Kidney (tissue), 13 donors: ENCODE measurements at regions not wholly inside any gene's neighbourhood (a gene's known extent, or its start where the extent isn't known, plus 50 kb on each side); places are given as distances from the start of the nearest gene placed in this dataset.

Experiments used
- DNase-seq, 5 donors: peaks; one replicate each; pipeline ENCODE4 v3.0.0-alpha.2; 2013 to 2020
- FAIRE-seq: peaks from 2 replicates; lab custom pipeline; 2012; peaks lifted over from hg19 to GRCh38; lab: Jason Lieb, UNC
- H3K27ac ChIP-seq, 2 donors: one replicate each; pipeline ENCODE4 v1.7.0; 2013; ENCODE audit warnings: low read depth in 2 of 2, low read length in 2 of 2, inconsistent platforms in 1 of 2
- H3K27me3 ChIP-seq: one replicate; pipeline ENCODE4 v1.7.1; 2013; ENCODE audit warnings: low read length, inconsistent platforms; ENCODE audit not compliant: control insufficient read depth, insufficient read depth
- H3K36me3 ChIP-seq, 3 donors: one replicate each; pipeline versions ENCODE4 v1.7.0 to v1.7.1; 2013; ENCODE audit warnings: low read length in 3 of 3, control low read depth in 1 of 3, inconsistent platforms in 1 of 3; ENCODE audit not compliant: insufficient read depth in 3 of 3, control insufficient read depth in 2 of 3
- H3K4me1 ChIP-seq, 3 donors: one replicate each; pipeline versions ENCODE4 v1.7.0 to v1.7.1; 2013; ENCODE audit warnings: low read length in 3 of 3, inconsistent platforms in 1 of 3, low read depth in 1 of 3; ENCODE audit not compliant: control insufficient read depth in 2 of 3, insufficient read depth in 2 of 3
- H3K4me3 ChIP-seq, 3 donors: one replicate each; pipeline versions ENCODE4 v1.7.0 to v1.8.1; 2013; ENCODE audit warnings: low read length in 3 of 3, control low read depth in 1 of 3, inconsistent platforms in 1 of 3
- H3K9ac ChIP-seq, 3 donors: one replicate each; pipeline versions ENCODE4 v1.7.0 to v1.7.1; 2013; ENCODE audit warnings: low read length in 3 of 3, control low read depth in 1 of 3, inconsistent platforms in 1 of 3
- H3K9me3 ChIP-seq, 3 donors: one replicate each; pipeline versions ENCODE4 v1.7.0 to v1.7.1; 2013; ENCODE audit warnings: low read length in 3 of 3, control low read depth in 1 of 3, inconsistent platforms in 1 of 3; ENCODE audit not compliant: control insufficient read depth in 2 of 3, insufficient read depth in 1 of 3
- intact Hi-C: fragments of 100-400 bp; cut with DNase I; formaldehyde crosslinking; loops from one replicate; pipeline ENCODE4 v1.11.1; 2022
- TF ChIP-seq, protein P1 (sequence below): IDR thresholded peaks from 3 replicates; pipeline ENCODE4 v1.5.1; 2012; ENCODE audit warnings: mild to moderate bottlenecking, moderate library complexity, borderline replicate concordance; ENCODE audit not compliant: insufficient read depth; ENCODE audit errors: extremely low read depth
- donor health status: control.
- donor health status: control.
- donor health status: control.
- donor health status: control.
- donor health status: control.
- donor health status: DM: yes; HTN: yes; CAD: no.
- donor health status: Normal renal cell carcinoma (clear cell type).

- FAIRE-seq (no peak), DNase-seq (no peak)
- Histone ChIP-seq H3K27me3 (no peaks in the 10 kb centered on the region), H3K36me3 (no peaks in the 10 kb centered on the region), H3K4me1 (no peaks in the 10 kb centered on the region), H3K9ac (no peak overlapping the region), H3K9me3 (no peaks in the 10 kb centered on the region), H3K27ac (no peak overlapping the region), H3K4me3 (no peak overlapping the region)
- TF ChIP-seq, protein P1, sequence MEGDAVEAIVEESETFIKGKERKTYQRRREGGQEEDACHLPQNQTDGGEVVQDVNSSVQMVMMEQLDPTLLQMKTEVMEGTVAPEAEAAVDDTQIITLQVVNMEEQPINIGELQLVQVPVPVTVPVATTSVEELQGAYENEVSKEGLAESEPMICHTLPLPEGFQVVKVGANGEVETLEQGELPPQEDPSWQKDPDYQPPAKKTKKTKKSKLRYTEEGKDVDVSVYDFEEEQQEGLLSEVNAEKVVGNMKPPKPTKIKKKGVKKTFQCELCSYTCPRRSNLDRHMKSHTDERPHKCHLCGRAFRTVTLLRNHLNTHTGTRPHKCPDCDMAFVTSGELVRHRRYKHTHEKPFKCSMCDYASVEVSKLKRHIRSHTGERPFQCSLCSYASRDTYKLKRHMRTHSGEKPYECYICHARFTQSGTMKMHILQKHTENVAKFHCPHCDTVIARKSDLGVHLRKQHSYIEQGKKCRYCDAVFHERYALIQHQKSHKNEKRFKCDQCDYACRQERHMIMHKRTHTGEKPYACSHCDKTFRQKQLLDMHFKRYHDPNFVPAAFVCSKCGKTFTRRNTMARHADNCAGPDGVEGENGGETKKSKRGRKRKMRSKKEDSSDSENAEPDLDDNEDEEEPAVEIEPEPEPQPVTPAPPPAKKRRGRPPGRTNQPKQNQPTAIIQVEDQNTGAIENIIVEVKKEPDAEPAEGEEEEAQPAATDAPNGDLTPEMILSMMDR = no peak
- intact Hi-C loops = no loop called here
Measured at GRCh38 chr3:44120721-44121582, 120.7 kb upstream of the TOPAZ1 start.

GRCh38 chr3:44125246-44125645 is 116.4 kb upstream of the TOPAZ1 start:
- intact Hi-C loops = no loop called here

DNA sequence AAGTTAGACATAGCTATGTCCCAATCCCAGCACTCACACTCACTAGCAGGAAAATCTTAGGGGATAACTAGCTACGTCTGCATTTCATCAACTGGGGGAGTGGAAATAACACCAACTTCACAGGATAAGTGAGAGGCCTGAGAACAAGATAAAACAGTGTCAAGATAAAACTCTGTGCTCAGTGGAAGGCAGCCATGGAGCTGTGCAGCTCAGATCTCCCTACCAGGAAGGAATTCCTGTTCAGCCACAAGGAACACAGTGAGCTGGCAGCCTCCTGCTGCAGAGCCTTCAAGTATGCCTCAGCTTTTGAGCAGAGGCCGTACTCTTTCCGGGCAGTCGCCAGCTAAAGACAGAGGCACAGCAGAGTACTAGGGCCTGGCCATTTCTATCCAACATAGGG is 115.8 kb upstream of the TOPAZ1 start:
- Histone ChIP-seq H3K9ac (no peak overlapping the region), H3K4me1 (no peaks in the 10 kb centered on the region), H3K4me3 (no peak overlapping the region), H3K9me3 (no peaks in the 10 kb centered on the region), H3K27ac (no peak overlapping the region), H3K27me3 (no peaks in the 10 kb centered on the region), H3K36me3 (no peaks in the 10 kb centered on the region)
- intact Hi-C loops = no loop called here
- DNase-seq (no peak), FAIRE-seq (no peak)
- TF ChIP-seq, protein P1 = no peak

More at GRCh38 chr3:44125246-44125645, 116.4 kb upstream of the TOPAZ1 start:
- TF ChIP-seq, protein P1 = no peak
- H3K4me3 ChIP-seq = no peak overlapping the region
- FAIRE-seq = no peak
- no peak for DNase-seq
- no peak overlapping the region for H3K9ac ChIP-seq
- no peaks in the 10 kb centered on the region for H3K4me1 ChIP-seq
- H3K36me3 ChIP-seq = no peaks in the 10 kb centered on the region
- H3K27ac ChIP-seq = no peak overlapping the region
- H3K27me3 ChIP-seq = no peaks in the 10 kb centered on the region
- no peaks in the 10 kb centered on the region for H3K9me3 ChIP-seq
